HepG2 (cell line): ENCODE measurements at regions not wholly inside any gene's neighbourhood (a gene's known extent, or its start where the extent isn't known, plus 50 kb on each side); places are given as distances from the start of the nearest gene placed in this dataset.

Source experiments
- CEBPB ChIP-seq: IDR thresholded peaks from 2 replicates; pipeline ENCODE4 v1.6.1; 2011; ENCODE audit warnings: low read depth, low read length, improper control_type of control experiment, borderline replicate concordance
- MYNN ChIP-seq: sonication (generic); formaldehyde crosslinking; IDR thresholded peaks from 2 replicates; pipeline ENCODE4 v1.4.0; 2020; ENCODE audit warnings: mild to moderate bottlenecking, low read depth, missing genetic modification reagents
- TF ChIP-seq, protein P1 (sequence below): sonication (generic); formaldehyde crosslinking; IDR thresholded peaks from 2 replicates; pipeline ENCODE4 v1.5.0; 2020; ENCODE audit warnings: mild to moderate bottlenecking, missing genetic modification reagents, moderate library complexity

DNA sequence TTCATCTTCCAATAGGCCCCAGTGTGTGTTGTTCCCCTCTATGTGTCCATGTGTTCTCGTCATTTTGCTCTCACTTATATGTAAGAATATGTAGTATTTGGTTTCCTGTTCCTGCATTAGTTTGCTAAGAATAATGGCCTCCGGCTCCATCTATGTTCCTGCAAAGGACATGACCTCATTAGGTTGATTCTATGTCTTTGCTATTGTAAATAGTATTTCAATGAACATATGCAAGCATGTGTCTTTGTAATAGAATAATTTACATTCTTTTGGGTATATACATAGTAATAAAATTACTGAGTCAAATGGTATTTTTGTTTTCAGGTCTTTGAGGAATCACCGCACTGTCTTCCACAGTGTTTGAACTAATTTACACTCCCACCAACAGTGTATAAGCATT is 202.9 kb upstream of the KIRREL3 start:
- TF ChIP-seq MYNN (CRISPR knock-in tag) (no peak), CEBPB (no peak)
- TF ChIP-seq, protein P1, sequence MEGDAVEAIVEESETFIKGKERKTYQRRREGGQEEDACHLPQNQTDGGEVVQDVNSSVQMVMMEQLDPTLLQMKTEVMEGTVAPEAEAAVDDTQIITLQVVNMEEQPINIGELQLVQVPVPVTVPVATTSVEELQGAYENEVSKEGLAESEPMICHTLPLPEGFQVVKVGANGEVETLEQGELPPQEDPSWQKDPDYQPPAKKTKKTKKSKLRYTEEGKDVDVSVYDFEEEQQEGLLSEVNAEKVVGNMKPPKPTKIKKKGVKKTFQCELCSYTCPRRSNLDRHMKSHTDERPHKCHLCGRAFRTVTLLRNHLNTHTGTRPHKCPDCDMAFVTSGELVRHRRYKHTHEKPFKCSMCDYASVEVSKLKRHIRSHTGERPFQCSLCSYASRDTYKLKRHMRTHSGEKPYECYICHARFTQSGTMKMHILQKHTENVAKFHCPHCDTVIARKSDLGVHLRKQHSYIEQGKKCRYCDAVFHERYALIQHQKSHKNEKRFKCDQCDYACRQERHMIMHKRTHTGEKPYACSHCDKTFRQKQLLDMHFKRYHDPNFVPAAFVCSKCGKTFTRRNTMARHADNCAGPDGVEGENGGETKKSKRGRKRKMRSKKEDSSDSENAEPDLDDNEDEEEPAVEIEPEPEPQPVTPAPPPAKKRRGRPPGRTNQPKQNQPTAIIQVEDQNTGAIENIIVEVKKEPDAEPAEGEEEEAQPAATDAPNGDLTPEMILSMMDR (CRISPR knock-in tag) = no peak
